ENCODE measurements at regions not wholly inside any gene's neighbourhood (a gene's known extent, or its start where the extent isn't known, plus 50 kb on each side); places are given as distances from the start of the nearest gene placed in this dataset.

DNA sequence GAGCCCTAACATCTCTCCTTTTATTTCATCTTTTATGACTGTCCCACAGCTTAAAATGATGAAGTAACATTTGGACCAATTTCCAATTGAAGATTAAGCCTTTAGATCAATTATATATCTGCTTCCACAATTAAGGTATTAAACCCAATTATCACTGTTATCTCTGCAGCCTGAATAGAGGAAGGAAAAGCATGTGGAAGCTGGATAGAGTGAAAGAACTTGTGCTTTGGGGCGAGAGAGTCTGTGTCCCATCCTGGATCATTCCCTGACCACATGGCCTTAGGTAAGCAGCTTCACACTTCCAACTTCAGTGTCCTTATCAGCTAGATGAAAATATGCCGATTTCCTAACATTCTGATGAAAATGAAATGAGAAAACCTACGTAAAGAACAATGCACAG lies 61.4 kb upstream of the TSPAN8 start:
- no peak overlapping the region for H3K27ac Mint-ChIP-seq
- H3K36me3 Mint-ChIP-seq (ENCODE audit: low read depth), result no peaks in the 10 kb centered on the region
- DNase-seq, result no peak
- no peak overlapping the region for H3K4me3 Mint-ChIP-seq
- CTCF ChIA-PET, result no interaction called here
- no peaks in the 10 kb centered on the region for H3K9me3 Mint-ChIP-seq
- intact Hi-C loops (cut with micrococcal nuclease), result no loop called here
- H3K4me1 Mint-ChIP-seq (ENCODE audit: low read depth), result no peaks in the 10 kb centered on the region
- H3K27me3 Mint-ChIP-seq (ENCODE audit: low read depth), result no peaks in the 10 kb centered on the region

DNA sequence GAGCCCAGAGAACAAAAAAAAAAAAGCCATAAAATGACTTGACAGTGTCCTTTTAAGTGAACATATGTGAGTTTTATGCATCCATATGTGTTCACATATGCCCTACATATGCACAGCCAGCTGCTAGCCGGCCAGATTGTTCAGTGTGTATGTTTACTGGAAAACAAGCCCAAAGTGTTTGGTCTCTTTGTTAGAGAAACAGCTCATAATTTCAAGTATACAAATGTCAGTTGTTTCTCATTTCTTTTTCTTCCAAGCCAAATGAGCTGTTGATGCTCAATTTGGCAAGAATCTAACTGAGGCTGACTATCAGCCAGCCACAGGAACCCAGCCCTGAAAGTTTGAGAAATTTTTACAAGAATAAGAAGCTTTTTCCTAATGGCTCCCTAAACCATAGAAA lies 60.8 kb upstream of the TSPAN8 start:
- Mint-ChIP-seq H3K27me3 (ENCODE audit: low read depth) (no peaks in the 10 kb centered on the region), H3K4me1 (ENCODE audit: low read depth) (no peaks in the 10 kb centered on the region), H3K36me3 (ENCODE audit: low read depth) (no peaks in the 10 kb centered on the region), H3K9me3 (no peaks in the 10 kb centered on the region), H3K27ac (no peak overlapping the region), H3K4me3 (no peak overlapping the region)
- intact Hi-C loops (cut with micrococcal nuclease), result no loop called here
- CTCF ChIA-PET, result no interaction called here
- no peak for DNase-seq

DNA sequence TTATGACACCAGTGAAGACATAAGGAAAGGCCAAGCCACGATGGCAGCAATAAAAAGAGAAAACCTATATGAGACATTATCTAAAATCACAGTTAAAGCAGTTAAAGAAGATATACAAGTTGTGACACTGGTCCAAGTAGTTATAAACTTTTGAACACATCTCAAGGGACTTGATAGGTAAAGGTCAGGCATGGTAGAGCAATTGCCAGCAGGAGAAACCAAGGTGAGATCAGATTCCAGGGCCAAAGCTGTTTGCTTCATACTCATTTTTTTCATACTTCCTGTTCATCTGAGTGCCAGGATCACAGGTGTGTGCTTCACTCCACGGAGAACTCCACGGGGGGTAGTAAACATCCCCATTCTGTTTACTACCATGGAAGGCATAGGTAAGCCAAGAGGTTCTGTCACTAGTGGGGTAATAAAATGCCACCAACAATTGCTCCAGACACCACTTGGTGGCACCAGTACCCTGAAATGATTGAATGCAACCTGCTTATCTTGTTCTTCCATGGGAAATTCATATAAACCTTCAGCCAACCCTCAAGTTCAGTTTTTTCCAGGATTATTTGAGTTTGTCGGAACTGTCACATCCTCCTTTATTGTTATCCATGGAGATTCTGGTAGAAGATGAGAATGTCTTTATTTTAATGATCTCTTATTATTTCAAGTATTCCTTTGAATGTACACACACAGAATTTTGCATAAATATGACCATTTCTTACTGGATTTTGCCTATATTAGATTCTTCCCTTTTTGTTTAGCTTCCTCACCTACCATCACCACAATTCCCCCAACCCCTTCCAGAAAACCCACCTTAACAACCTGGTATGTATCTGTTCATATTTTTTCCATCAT lies 59.2 kb upstream of the TSPAN8 start:
- Mint-ChIP-seq H3K4me3 (no peak overlapping the region), H3K36me3 (ENCODE audit: low read depth) (no peaks in the 10 kb centered on the region), H3K9me3 (no peaks in the 10 kb centered on the region), H3K27ac (no peak overlapping the region), H3K27me3 (ENCODE audit: low read depth) (no peaks in the 10 kb centered on the region), H3K4me1 (ENCODE audit: low read depth) (no peaks in the 10 kb centered on the region)
- intact Hi-C loops (cut with micrococcal nuclease), result loop anchor here (1.0 to 2.0 kb wide), 3 partner anchors 175 to 530 kb away; no protein-coding TSS in a partner anchor
- peak; percentile 20 for DNase-seq
- CTCF ChIA-PET, result no interaction called here

DNA sequence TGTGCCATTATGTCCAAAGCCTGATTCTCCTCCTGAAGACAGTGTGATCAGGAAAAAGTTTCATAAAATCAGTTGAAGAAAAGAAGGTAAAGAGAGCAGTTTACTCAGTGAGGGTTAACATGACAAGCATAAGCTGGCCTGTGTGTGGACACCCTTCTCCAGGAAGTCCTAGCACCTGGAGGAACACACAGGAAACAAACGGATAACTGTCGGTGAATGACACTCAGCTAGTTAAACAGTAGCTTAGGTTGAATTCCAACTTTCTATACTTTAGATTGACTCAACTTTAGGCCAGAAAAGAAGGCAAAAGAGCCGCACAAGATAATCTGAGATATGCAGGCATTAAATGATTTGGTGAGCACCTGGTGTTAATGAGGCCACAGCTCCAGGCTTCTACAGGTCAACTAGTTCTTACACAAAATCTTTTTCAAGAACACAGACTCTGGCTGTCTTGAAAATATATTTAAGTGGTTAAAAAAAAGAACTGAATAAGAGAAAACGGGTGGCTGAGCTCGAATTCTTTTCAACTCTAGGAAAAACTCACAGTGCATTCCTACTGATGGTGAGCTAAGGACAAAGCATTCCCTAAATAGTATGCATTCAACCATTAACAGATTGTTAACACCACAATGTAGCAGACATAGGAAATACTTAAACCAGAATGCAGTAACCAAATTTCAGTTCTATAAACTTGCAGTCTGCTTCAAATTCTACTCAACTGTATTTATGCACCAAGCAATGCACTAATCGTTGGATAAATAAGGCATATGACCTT lies 56.9 kb upstream of the TSPAN8 start:
- no peak overlapping the region for H3K27ac Mint-ChIP-seq
- CTCF ChIA-PET, result no interaction called here
- intact Hi-C loops (cut with micrococcal nuclease), result no loop called here
- H3K27me3 Mint-ChIP-seq (ENCODE audit: low read depth), result no peaks in the 10 kb centered on the region
- H3K9me3 Mint-ChIP-seq, result no peaks in the 10 kb centered on the region
- no peak for DNase-seq
- no peaks in the 10 kb centered on the region for H3K36me3 Mint-ChIP-seq (ENCODE audit: low read depth)
- no peaks in the 10 kb centered on the region for H3K4me1 Mint-ChIP-seq (ENCODE audit: low read depth)
- no peak overlapping the region for H3K4me3 Mint-ChIP-seq

DNA sequence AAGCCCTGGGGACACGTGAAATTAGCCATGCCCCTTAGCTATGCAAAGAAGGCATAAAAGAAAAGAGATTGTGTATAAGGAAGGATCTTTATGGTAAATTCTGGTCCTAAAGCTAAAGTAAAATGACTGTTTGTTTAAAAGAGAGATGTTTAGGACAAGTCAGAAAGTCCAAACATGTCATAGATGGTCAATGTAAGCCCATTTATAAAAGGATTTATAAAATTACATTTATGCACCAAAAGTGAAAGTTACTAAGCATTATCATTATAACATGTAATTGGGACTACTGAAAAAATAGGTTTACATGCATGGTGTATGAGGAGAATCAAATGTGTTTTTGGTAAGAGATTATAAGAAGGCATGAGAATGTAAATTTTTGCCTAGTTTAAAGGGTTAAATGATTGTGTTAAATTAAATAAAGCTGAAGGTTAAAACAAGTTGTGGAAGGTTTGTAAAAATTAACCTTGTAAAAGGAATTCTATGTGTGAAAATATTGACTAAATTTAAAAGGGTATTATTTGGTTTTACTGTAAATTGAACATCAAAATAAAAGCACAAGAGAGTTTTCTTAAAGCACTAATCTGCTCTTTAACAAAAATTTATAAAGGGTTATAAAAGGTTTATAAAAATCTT lies 50.4 kb upstream of the TSPAN8 start:
- Mint-ChIP-seq H3K27me3 (ENCODE audit: low read depth) (no peaks in the 10 kb centered on the region), H3K27ac (no peak overlapping the region), H3K9me3 (peaks cover 5% of the 10 kb centered on the region), H3K4me1 (ENCODE audit: low read depth) (no peaks in the 10 kb centered on the region), H3K4me3 (no peak overlapping the region), H3K36me3 (ENCODE audit: low read depth) (no peaks in the 10 kb centered on the region)
- CTCF ChIA-PET, result no interaction called here
- no peak for DNase-seq
- intact Hi-C loops (cut with micrococcal nuclease), result no loop called here
